ENCODE measurements at regions not wholly inside any gene's neighbourhood (a gene's known extent, or its start where the extent isn't known, plus 50 kb on each side); places are given as distances from the start of the nearest gene placed in this dataset.

- TF ChIP-seq FOXP1 (CRISPR knock-in tag; IDR thresholded peaks at IDR 0.05; ENCODE audit: borderline replicate concordance) (no peak), ZNF416 (CRISPR knock-in tag; IDR thresholded peaks at IDR 0.05) (no peak), ZNF423 (CRISPR knock-in tag; IDR thresholded peaks at IDR 0.05) (no peak), USF2 (CRISPR knock-in tag; IDR thresholded peaks at IDR 0.05) (no peak), JUN (CRISPR knock-in tag; IDR thresholded peaks at IDR 0.05) (no peak)
Observed at GRCh38 chr4:10223782-10224181, 107.2 kb upstream of the WDR1 start.

All from WTC11 (cell line).